ENCODE measurements at regions not wholly inside any gene's neighbourhood (a gene's known extent, or its start where the extent isn't known, plus 50 kb on each side); places are given as distances from the start of the nearest gene placed in this dataset.

GRCh38 chr2:2767837-2768236, 436.8 kb upstream of the MYT1L start:
- Mint-ChIP-seq H3K9me3 (no peaks in the 10 kb centered on the region), H3K4me1 (peaks cover 16% of the 10 kb centered on the region), H3K36me3 (no peaks in the 10 kb centered on the region), H3K4me3 (no peak overlapping the region), H3K27ac (no peak overlapping the region), H3K27me3 (ENCODE audit: insufficient read depth, low read depth) (peaks cover 2% of the 10 kb centered on the region)
- H3K4me3 ChIP-seq = no peak overlapping the region
- H3K36me3 ChIP-seq = no peaks in the 10 kb centered on the region
- no peaks in the 10 kb centered on the region for H3K9me3 ChIP-seq (ENCODE audit: low read depth)
- H3K27ac ChIP-seq = no peak overlapping the region
- no peaks in the 10 kb centered on the region for H3K27me3 ChIP-seq
- no peaks in the 10 kb centered on the region for H4K20me1 ChIP-seq (ENCODE audit: low read depth)
- H3K79me2 ChIP-seq (ENCODE audit: low read depth) = no peaks in the 10 kb centered on the region
- H3F3A ChIP-seq (ENCODE audit: low read depth) = no peaks in the 10 kb centered on the region
- no peak overlapping the region for H2AFZ ChIP-seq (replicated peaks)
- no peak overlapping the region for H3K4me2 ChIP-seq
- no peak for TF ChIP-seq EZH2phosphoT487 (IDR thresholded peaks at IDR 0.05)
- no peak for TF ChIP-seq EZH2 (IDR thresholded peaks at IDR 0.05)
- TF ChIP-seq CTCF (IDR thresholded peaks at IDR 0.05) = no peak
- peaks cover 13% of the 10 kb centered on the region for H3K4me1 ChIP-seq
- H3K9ac ChIP-seq = no peak overlapping the region
- DNase-seq (ENCODE audit: low spot score) = no peak

GRCh38 chr2:2765839-2766495, 434.9 kb upstream of the MYT1L start:
- H3K4me3 Mint-ChIP-seq = no peak overlapping the region
- no peaks in the 10 kb centered on the region for H3K27me3 ChIP-seq
- no peaks in the 10 kb centered on the region for H3K9me3 ChIP-seq (ENCODE audit: low read depth)
- H3F3A ChIP-seq (ENCODE audit: low read depth) = no peaks in the 10 kb centered on the region
- peaks cover under 1% of the 10 kb centered on the region for H3K9me3 Mint-ChIP-seq
- peaks cover 3% of the 10 kb centered on the region for H3K27me3 Mint-ChIP-seq (ENCODE audit: insufficient read depth, low read depth)
- no peak overlapping the region for H2AFZ ChIP-seq (replicated peaks)
- peaks cover 16% of the 10 kb centered on the region for H3K4me1 Mint-ChIP-seq
- no peaks in the 10 kb centered on the region for H4K20me1 ChIP-seq (ENCODE audit: low read depth)
- H3K9ac ChIP-seq = no peak overlapping the region
- no peak overlapping the region for H3K27ac ChIP-seq
- H3K4me1 ChIP-seq = peaks cover 7% of the 10 kb centered on the region
- TF ChIP-seq CTCF (IDR thresholded peaks at IDR 0.05) (no peak), EZH2phosphoT487 (IDR thresholded peaks at IDR 0.05) (no peak), EZH2 (IDR thresholded peaks at IDR 0.05) (no peak)
- no peaks in the 10 kb centered on the region for H3K36me3 Mint-ChIP-seq
- no peaks in the 10 kb centered on the region for H3K79me2 ChIP-seq (ENCODE audit: low read depth)
- no peak overlapping the region for H3K4me2 ChIP-seq
- DNase-seq (ENCODE audit: low spot score) = no peak
- H3K36me3 ChIP-seq = no peaks in the 10 kb centered on the region
- no peak overlapping the region for H3K27ac Mint-ChIP-seq
- no peak overlapping the region for H3K4me3 ChIP-seq

DNA sequence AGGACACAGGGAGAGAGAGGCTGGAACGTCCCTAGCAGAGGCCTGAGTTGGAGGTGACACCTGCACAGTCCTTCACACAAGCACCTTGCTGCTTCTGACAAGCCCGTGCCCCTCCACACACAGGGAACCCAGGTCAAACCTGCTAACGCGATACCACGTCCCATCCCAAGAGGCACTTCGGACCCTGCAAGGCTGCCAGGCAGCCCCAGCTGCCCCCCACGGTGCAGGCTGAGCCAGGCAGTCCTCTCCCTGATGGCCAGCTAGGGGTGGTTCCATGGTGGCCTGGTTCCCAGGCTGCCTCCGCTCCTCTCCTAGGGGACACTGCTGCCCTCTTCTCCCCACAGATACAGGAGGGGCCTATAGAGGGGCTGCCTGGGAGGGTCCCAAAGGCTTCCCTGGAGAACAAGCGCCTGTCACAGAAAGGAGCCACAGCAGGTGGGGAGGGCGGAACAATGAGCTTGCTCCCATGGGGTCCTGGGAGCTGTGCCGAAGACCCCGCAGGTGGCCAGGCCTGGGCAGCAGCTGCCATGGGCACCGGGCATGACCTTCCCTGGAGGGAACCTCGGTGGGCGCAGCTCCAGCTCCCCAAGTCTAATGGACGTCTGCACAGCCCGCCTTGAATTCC, 434.2 kb upstream of the MYT1L start:
- H3K4me2 ChIP-seq = no peak overlapping the region
- H3K4me1 ChIP-seq = peaks cover 7% of the 10 kb centered on the region
- no peaks in the 10 kb centered on the region for H4K20me1 ChIP-seq (ENCODE audit: low read depth)
- H3K36me3 ChIP-seq = no peaks in the 10 kb centered on the region
- Mint-ChIP-seq H3K4me3 (no peak overlapping the region), H3K27ac (no peak overlapping the region), H3K4me1 (peaks cover 16% of the 10 kb centered on the region), H3K27me3 (ENCODE audit: insufficient read depth, low read depth) (peaks cover 4% of the 10 kb centered on the region), H3K36me3 (peaks cover 1% of the 10 kb centered on the region), H3K9me3 (peaks cover 5% of the 10 kb centered on the region)
- no peak overlapping the region for H2AFZ ChIP-seq (replicated peaks)
- no peaks in the 10 kb centered on the region for H3K27me3 ChIP-seq
- DNase-seq (ENCODE audit: low spot score) = no peak
- no peak overlapping the region for H3K4me3 ChIP-seq
- H3F3A ChIP-seq (ENCODE audit: low read depth) = no peaks in the 10 kb centered on the region
- H3K9me3 ChIP-seq (ENCODE audit: low read depth) = peaks cover 3% of the 10 kb centered on the region
- no peak overlapping the region for H3K9ac ChIP-seq
- no peaks in the 10 kb centered on the region for H3K79me2 ChIP-seq (ENCODE audit: low read depth)
- TF ChIP-seq CTCF (IDR thresholded peaks at IDR 0.05) = no peak
- no peak for TF ChIP-seq EZH2 (IDR thresholded peaks at IDR 0.05)
- no peak for TF ChIP-seq EZH2phosphoT487 (IDR thresholded peaks at IDR 0.05)
- no peak overlapping the region for H3K27ac ChIP-seq
